SHP77 treated with DMSO at 0.1 percent for 48 hours (cell line): ENCODE measurements at regions not wholly inside any gene's neighbourhood (a gene's known extent, or its start where the extent isn't known, plus 50 kb on each side); places are given as distances from the start of the nearest gene placed in this dataset.

Experiments used
- DNase-seq: peaks from one replicate; lab custom pipeline; 2025; lab: John Stamatoyannopoulos, UW

DNA sequence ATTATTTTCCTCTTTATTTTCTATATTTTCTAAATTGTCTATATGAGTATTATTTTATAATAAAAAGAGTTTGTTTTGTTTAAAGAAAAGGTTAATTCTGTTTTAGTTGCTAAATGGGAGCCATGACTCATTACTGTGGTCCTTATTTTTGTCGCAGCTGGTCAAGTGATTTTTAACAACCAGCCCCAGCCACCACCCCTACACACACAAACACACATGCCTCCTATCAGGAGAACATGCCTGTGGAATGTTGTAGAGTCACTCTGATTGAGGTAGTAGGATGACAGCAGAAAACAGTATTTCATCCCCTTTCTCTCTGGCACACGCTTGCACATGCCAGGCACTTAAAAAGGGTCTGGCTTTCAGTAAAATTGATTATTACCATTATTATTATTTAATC, 68.6 kb upstream of the GDF10 start:
- DNase-seq: no peak

- no peak for DNase-seq
Observed at GRCh38 chr10:47233631-47234030, 66.4 kb upstream of the GDF10 start.

DNA sequence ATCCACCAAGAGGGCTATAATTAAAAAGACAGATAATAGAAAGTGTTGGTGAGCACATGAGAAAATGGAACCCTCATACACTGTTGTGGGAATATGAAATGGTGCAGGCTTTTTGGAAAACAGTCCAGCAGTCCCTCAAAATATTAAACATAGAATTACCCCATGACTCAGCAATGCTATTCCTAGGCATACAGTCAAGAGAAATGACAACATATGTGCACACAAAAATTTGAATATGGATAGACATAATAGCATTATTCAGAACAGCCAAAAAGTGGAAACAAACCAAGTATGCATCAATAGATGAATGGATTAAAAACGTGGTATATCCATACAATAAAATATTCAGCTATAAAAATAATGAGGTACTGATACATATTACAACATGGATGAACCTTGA, 64.5 kb upstream of the GDF10 start:
- DNase-seq: no peak

GRCh38 chr10:47237316-47238260, 62.4 kb upstream of the GDF10 start:
- DNase-seq: no peak

GRCh38 chr10:47238331-47239095, 61.5 kb upstream of the GDF10 start:
- DNase-seq: no peak

- DNase-seq: no peak
Observed at GRCh38 chr10:47239211-47239610, 60.8 kb upstream of the GDF10 start.

GRCh38 chr10:47240173-47240572, 59.8 kb upstream of the GDF10 start:
- DNase-seq: no peak

GRCh38 chr10:47241256-47241655, 58.7 kb upstream of the GDF10 start:
- no peak for DNase-seq

- no peak for DNase-seq
Observed at GRCh38 chr10:47241946-47242867, 57.8 kb upstream of the GDF10 start.

DNA sequence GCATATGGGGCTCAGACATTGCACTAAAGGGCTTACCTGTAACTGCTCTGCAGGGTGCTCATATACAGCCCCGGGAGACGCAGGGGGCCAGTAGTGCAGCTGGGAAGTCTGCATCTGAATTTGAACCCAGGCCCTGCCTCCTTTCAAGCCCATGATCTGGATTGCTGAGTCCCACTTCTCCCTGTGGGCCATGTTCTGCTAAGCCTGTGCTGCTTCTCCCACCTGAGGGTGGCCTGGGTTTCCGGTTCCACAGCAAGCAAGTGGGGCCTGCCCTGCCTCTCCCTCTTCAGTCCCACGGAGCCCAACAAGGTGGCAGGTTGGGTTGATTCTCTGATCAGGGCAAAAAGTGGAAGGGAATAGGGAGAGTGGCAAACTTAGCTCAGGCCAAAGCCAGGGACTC, 56.6 kb upstream of the GDF10 start:
- DNase-seq: no peak

GRCh38 chr10:47243791-47244190, 56.2 kb upstream of the GDF10 start:
- no peak for DNase-seq

DNA sequence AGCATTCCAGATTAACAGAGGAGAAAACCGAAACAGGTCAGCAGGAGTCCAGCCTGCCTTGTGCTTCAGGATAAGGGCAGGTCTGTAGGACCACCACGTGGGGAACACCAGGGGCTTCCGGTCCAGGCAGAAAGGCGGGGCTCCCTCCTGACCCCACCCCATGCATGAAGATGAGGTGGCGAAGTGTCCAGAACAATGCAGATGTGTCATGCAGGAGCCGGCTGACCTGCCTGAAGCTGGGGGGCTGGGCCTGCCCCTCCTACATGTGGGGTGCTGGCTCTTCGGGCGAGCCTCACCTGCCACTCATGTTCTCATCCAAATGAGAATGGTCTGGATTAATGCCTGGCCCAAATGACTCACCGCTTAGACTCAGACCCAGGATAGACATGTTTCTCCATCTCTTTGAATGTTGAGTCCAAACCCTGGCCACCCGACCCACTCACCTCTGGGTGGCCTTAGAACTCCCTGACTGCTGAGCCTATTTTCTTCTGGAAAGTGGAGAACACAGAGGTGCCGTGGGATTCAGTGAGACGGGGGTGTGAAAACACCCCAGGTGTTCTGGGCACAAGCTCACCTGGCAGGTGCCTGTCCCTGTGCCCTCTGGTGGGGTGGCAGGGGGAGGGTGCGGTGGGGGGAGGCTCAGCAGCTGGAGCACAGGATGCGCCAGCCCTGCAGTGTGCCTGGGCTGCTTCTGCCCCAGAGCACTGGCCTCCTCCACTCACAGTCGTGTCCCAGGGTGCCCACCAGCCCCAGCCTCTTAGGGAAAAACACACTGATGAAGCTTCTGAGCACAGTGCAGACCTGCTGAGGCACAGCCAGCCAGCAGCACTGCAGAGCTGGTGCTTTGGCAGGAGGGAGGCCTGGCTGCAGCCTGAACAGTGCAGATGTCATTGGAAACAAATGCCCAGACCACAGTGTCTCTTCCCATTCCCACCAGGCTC, 55.2 kb upstream of the GDF10 start:
- no peak for DNase-seq

DNA sequence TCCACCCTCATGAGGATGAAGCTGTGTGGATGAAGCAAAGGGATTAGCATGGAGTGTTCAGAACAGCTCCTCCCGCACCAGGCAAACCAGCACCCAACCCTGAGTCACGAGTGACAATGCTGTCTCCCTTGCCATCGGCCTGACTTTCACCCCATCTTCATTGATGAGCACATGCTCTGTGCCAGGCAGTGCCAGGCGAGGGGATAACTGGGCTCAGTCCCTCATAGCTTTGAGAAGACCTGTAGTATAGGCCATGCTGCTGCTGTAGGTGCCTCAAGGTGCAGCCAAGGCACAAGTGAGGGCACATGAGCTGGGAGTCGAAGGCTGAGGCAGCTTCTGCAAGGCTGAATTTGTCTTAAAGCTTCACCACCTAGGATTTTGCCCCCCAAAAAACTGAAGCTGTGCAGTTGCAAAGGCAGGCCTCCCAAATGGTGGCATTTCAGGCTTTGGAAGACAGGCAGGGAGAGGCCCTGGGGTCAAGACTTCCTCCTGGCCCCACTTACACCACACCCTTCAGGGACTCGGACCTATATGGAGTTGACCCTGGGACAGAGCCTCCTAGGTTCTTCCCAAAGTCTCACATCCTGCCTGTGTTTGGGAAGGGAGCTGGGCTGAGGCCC, 54.2 kb upstream of the GDF10 start:
- no peak for DNase-seq

GRCh38 chr10:47246406-47247147, 53.4 kb upstream of the GDF10 start:
- DNase-seq: no peak

DNA sequence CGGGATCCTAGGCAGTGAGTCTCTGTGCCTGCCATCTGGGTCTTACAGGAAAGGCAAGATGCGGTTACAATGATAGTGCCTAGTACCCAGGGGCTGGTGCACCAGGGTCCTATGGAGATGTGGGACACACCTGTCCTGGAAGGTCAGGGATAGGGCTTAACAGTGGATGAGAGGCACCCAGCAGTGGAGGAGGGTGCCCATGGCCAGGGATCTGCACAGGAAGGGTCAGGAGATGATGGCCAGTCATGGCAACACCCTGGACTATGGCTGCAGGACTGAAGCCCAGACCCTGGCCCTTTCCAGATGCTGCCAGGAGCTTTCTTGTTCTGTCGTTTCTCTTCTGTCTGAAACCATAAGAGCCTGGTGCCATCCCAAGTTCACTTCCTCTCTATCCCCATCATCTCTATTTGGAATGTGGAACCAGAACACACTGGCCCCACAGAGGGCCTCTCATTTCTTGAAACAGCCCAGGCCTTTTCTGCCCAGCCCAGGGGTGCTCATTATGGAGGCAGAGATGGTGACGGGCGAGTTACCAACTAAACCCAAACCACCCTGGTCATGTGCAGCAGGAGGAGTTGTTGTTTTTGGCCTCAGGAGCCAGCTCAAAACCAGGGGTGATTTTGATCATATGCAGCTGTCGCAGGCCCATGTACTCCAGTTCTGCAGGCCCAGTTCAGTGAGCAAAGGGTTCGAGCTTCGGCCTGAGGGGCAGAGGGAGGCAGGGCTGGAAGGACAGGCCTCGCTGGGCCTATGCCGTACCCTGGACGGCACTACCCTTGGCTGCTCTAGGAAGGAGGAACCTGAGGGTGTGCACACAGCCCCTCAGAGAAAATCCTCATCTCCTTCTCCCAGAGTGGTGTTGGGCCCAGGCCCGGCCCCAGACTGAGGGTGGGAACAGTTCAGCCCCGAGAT, 52.6 kb upstream of the GDF10 start:
- DNase-seq: no peak

DNA sequence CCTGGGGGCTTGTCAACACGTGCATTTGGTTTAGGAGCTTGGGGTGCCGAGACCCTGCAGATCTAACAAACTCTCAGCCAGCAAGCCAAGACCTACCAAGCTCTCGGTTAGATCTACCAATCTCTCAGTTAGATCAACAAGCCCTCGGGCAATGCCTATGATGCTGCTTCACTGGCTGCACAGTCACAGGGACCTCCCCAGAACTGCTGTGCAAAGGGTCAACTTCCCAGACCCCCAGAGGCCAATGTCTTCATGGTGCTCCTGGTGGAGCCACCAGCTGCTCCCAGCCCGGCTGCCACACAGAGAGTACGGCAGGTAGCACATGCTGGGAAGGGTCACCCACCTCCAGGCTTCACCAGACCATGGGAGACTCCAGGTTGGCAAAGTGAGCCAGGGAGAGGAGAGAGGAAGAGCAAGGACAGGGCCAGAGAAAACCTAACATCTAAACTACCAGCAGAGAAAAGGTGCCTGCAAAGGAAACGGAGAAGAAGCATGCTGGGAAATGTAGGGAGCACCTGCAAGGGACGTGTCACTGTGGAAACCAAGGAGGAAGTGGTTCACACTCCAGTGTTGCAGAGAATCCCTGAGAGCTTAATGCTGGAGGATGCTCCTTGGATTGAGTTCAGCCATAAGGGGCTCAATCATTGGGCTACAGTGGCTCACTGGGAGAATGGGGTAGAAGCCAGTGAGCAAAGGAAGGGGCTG, 51.5 kb upstream of the GDF10 start:
- no peak for DNase-seq

DNA sequence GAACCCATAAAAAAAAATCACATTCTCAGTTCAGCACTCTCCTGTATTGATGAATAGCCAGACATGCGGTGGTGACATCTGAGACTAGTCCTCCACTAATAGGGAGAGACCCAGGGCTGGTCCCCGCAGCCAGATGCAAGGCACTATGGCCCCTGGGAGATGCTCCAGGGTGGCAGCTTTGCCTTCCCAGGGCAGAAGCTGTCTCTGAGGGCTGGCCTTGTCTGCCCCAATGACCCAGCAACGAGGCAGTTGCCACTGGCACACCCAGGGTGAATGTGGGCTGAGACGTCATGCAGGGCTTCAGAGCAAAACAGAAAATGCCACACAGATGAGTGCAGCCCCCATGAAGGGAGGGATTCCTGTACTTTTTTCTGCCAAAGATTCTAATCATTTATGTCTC, 50.1 kb upstream of the GDF10 start:
- DNase-seq: no peak
